Heart right ventricle (tissue), 16 donors: ENCODE measurements at regions not wholly inside any gene's neighbourhood (a gene's known extent, or its start where the extent isn't known, plus 50 kb on each side); places are given as distances from the start of the nearest gene placed in this dataset.

ENCODE experiments used
- ATAC-seq, 8 donors: fragments of 200-7000 bp; cut with Tn5 transposase; one replicate each; pipeline ENCODE4 v1.9.1; 2020; ENCODE audit warnings: mild to moderate bottlenecking in 8 of 8, moderate library complexity in 8 of 8, moderate number of reproducible peaks in 1 of 8
- DNase-seq, 2 donors: peaks; one replicate each; pipeline ENCODE4 v3.0.0-alpha.2; 2020
- H3K27ac ChIP-seq, 10 donors: fragments of 200-600 bp; sonication (generic) in 2 of 10; one replicate each; pipeline versions ENCODE4 v1.5.0 to v1.8.0; 2020 to 2022; ENCODE audit warnings: mild to moderate bottlenecking in 3 of 10
- H3K27me3 ChIP-seq, 7 donors: fragments of 200-600 bp; one replicate each; pipeline ENCODE4 v1.8.0; 2021 to 2022; ENCODE audit warnings: mild to moderate bottlenecking in 2 of 7
- H3K36me3 ChIP-seq, 9 donors: fragments of 200-600 bp; sonication (generic) in 1 of 9; one replicate each; pipeline versions ENCODE4 v1.5.0 to v1.8.0; 2020 to 2022; ENCODE audit warnings: mild to moderate bottlenecking in 2 of 9
- H3K4me1 ChIP-seq, 9 donors: fragments of 200-600 bp; sonication (generic) in 1 of 9; one replicate each; pipeline versions ENCODE4 v1.5.0 to v1.8.0; 2020 to 2022; ENCODE audit warnings: mild to moderate bottlenecking in 4 of 9
- H3K4me3 ChIP-seq, 10 donors: fragments of 200-600 bp; sonication (generic) in 2 of 10; one replicate each; pipeline versions ENCODE4 v1.5.0 to v1.8.0; 2020 to 2022; ENCODE audit warnings: mild to moderate bottlenecking in 7 of 10, moderate library complexity in 2 of 10
- H3K9me3 ChIP-seq, 11 donors: fragments of 200-600 bp in 10 of 11; sonication (generic) in 2 of 11; one replicate each; pipeline versions ENCODE4 v1.5.0 to v1.8.0; 2013 to 2022; ENCODE audit warnings: mild to moderate bottlenecking in 2 of 11, control low read depth in 1 of 11, moderate library complexity in 1 of 11
- CTCF ChIP-seq, 9 donors: fragments of 200-600 bp; sonication (generic) in 2 of 9; IDR thresholded peaks; one replicate each; pipeline versions ENCODE4 v1.5.0 to v1.8.0; 2021 to 2022; ENCODE audit warnings: antibody characterized with exemption in 9 of 9, mild to moderate bottlenecking in 5 of 9, moderate library complexity in 1 of 9
- whole genome bisulfite sequencing, 2 donors: extraction: QIAGEN DNeasy Blood & Tissue Kit; methylation state at CpG; one replicate each; pipeline ENCODE4 v1.1.7; 2013; ENCODE audit warnings: inconsistent platforms in 1 of 2; 5-methylcytosine and 5-hydroxymethylcytosine counted together
- intact Hi-C, 10 donors: fragments of 100-400 bp; cut with DNase I; formaldehyde crosslinking; loops; one replicate each; pipeline versions ENCODE4 v1.11.1 to v1.14.2; 2022
- donor health status: Arrhythmogenic right ventricular cardiomyopathy.
- donor health status: ischemic (EF 13 %, LVEDD 7.1; RV severe dilation, severe dysfunction).
- donor health status: healthy with polysubstance abuse.
- donor health status: DM: no; HTN: yes; CAD: no.
- donor health status: DM: no; HTN: no; CAD: no.
- donor health status: ischemic (EF 25% LVEDD 6.9; RV normal size, moderate dysfunction).
- donor health status: ischemic (EF 25% LVEDD 5.7; RV mildly dilated, moderate dysfunction).
- donor health status: healthy.
- donor health status: DM: yes; HTN: yes; CAD: no.
- donor health status: Ischemic cardiomyopathy.
- donor health status: ischemic (EF 35%, LVEDD 5.7; RV mildly dilated, moderate dysfunction).
- donor health status: nonischemic (EF 11% LVEDD 7.7; RV severe dilation, severe dysfunction).
- donor health status: DM: yes; HTN: yes; CAD: no.
- donor health status: PGD.
- donor health status: ischemic (EF 29% LVEDD 5.4; RV normal size, mild dysfunction).
- donor health status: nonischemic (EF 23%, LVEDD 6.1; RV moderate dilation, normal function).

- DNase-seq (peak; percentile 14 to 15), ATAC-seq (peak; percentile 62 to 85 (median 73))
- Histone ChIP-seq H3K4me1 (peaks cover 0 to 9% (median 0%) of the 10 kb centered on the region in 9 donors), H3K4me3 (no peak overlapping the region), H3K27me3 (peaks cover 0 to 18% (median 0%) of the 10 kb centered on the region in 7 donors), H3K36me3 (no peaks in the 10 kb centered on the region), H3K9me3 (peaks cover 0 to 3% (median 0%) of the 10 kb centered on the region in 11 donors), H3K27ac (peak overlapping the region in 2 of 10 donors; percentile 40 to 44)
- 46 to 52% methylated on average over 5 of the region's 5 CpGs for WGBS, 2 donors
- TF ChIP-seq CTCF (IDR thresholded peaks at IDR 0.05) = peak in 2 of 9 donors; percentile 7 to 39
- intact Hi-C loops = loop anchor here in 1 of 10 donors (5.0 kb wide), 1 partner anchor 66 kb away; no protein-coding TSS in a partner anchor
Observed at GRCh38 chrX:134718105-134718965, 60.1 kb upstream of the PLAC1 start.

GRCh38 chrX:134717698-134718097, 59.4 kb upstream of the PLAC1 start:
- H3K9me3 ChIP-seq = peaks cover 0 to 3% (median 0%) of the 10 kb centered on the region in 11 donors
- intact Hi-C loops = loop anchor here in 1 of 10 donors (5.0 kb wide), 1 partner anchor 65 kb away; no protein-coding TSS in a partner anchor
- WGBS, 2 donors = 95 to 96% methylated on average over 1 of the region's 1 CpG
- no peak for DNase-seq
- H3K4me3 ChIP-seq = no peak overlapping the region
- no peak for TF ChIP-seq CTCF (IDR thresholded peaks at IDR 0.05)
- H3K27ac ChIP-seq = no peak overlapping the region
- ATAC-seq = no peak
- peaks cover 0 to 19% (median 0%) of the 10 kb centered on the region in 7 donors for H3K27me3 ChIP-seq
- H3K4me1 ChIP-seq = peaks cover 0 to 9% (median 0%) of the 10 kb centered on the region in 9 donors
- H3K36me3 ChIP-seq = no peaks in the 10 kb centered on the region

GRCh38 chrX:134716620-134717012, 58.3 kb upstream of the PLAC1 start:
- Histone ChIP-seq H3K4me3 (no peak overlapping the region), H3K27ac (no peak overlapping the region), H3K36me3 (no peaks in the 10 kb centered on the region), H3K9me3 (no peaks in the 10 kb centered on the region), H3K4me1 (peaks cover 0 to 10% (median 0%) of the 10 kb centered on the region in 9 donors), H3K27me3 (peaks cover 0 to 19% (median 0%) of the 10 kb centered on the region in 7 donors)
- ATAC-seq (no peak), DNase-seq (no peak)
- 88 to 93% methylated on average over 5 of the region's 5 CpGs for WGBS, 2 donors
- intact Hi-C loops = loop anchor here in 1 of 10 donors (5.0 kb wide), 1 partner anchor 64 kb away; no protein-coding TSS in a partner anchor
- no peak for TF ChIP-seq CTCF (IDR thresholded peaks at IDR 0.05)

- Histone ChIP-seq H3K4me1 (peaks cover 0 to 11% (median 3%) of the 10 kb centered on the region in 9 donors), H3K27ac (no peak overlapping the region), H3K36me3 (no peaks in the 10 kb centered on the region), H3K27me3 (peaks cover 0 to 19% (median 0%) of the 10 kb centered on the region in 7 donors), H3K9me3 (no peaks in the 10 kb centered on the region), H3K4me3 (no peak overlapping the region)
- WGBS, 2 donors = 82 to 90% methylated on average over 5 of the region's 5 CpGs
- ATAC-seq (no peak), DNase-seq (no peak)
- intact Hi-C loops = loop anchor here in 1 of 10 donors (5.0 kb wide), 1 partner anchor 64 kb away; no protein-coding TSS in a partner anchor
- no peak for TF ChIP-seq CTCF (IDR thresholded peaks at IDR 0.05)
Observed at GRCh38 chrX:134715930-134716619, 57.8 kb upstream of the PLAC1 start.
